ENCODE measurements at regions not wholly inside any gene's neighbourhood (a gene's known extent, or its start where the extent isn't known, plus 50 kb on each side); places are given as distances from the start of the nearest gene placed in this dataset.

GRCh38 chr1:80607064-80607463 lies 1193.7 kb upstream of the ADGRL2 start:
- DNase-seq, result no peak
- no peaks in the 10 kb centered on the region for H3K27me3 ChIP-seq
- H3K27ac ChIP-seq, result no peak overlapping the region
- no peaks in the 10 kb centered on the region for H3K36me3 ChIP-seq
- no peaks in the 10 kb centered on the region for H3K9me3 ChIP-seq
- no peaks in the 10 kb centered on the region for H3K4me1 ChIP-seq
- TF ChIP-seq EP300 (IDR thresholded peaks at IDR 0.05) (no peak), CTCF (IDR thresholded peaks at IDR 0.05) (no peak), POLR2AphosphoS5 (IDR thresholded peaks at IDR 0.05) (no peak), POLR2A (IDR thresholded peaks at IDR 0.05) (no peak)
- H3K4me3 ChIP-seq, result no peak overlapping the region
- intact Hi-C loops (cut with DNase I), result no loop called here

DNA sequence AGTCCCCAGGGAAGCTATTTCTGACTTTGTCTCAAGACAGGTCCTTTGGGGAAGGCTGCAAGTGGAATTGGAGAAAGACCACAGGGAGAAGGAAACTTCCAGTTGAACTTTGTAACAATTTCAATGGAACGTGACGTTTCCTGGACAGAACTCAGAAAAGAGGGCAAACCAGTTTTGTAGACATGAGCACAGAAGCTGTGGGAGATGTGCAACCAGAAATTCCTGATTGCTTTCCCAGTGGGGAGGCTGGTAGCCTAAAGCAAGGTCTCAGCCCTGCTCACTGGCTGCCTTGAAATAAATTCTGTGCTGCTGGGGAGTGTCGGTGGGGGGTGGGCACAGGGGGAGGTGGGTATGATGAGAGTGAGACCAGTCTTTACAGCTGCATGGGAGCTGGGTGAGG lies 1206.7 kb upstream of the ADGRL2 start:
- WGBS, 2 donors, result 56 to 75% methylated on average over 3 of the region's 3 CpGs
- no peak overlapping the region for H3K27ac ChIP-seq
- DNase-seq, result no peak
- TF ChIP-seq POLR2AphosphoS5 (IDR thresholded peaks at IDR 0.05) (no peak), POLR2A (IDR thresholded peaks at IDR 0.05) (no peak), EP300 (IDR thresholded peaks at IDR 0.05) (no peak), CTCF (IDR thresholded peaks at IDR 0.05) (no peak)
- intact Hi-C loops (cut with DNase I), result no loop called here
- no peaks in the 10 kb centered on the region for H3K4me1 ChIP-seq
- H3K27me3 ChIP-seq, result no peaks in the 10 kb centered on the region
- no peak overlapping the region for H3K4me3 ChIP-seq
- no peaks in the 10 kb centered on the region for H3K36me3 ChIP-seq
- peaks cover 0 to 14% (median 6%) of the 10 kb centered on the region in 4 donors for H3K9me3 ChIP-seq

DNA sequence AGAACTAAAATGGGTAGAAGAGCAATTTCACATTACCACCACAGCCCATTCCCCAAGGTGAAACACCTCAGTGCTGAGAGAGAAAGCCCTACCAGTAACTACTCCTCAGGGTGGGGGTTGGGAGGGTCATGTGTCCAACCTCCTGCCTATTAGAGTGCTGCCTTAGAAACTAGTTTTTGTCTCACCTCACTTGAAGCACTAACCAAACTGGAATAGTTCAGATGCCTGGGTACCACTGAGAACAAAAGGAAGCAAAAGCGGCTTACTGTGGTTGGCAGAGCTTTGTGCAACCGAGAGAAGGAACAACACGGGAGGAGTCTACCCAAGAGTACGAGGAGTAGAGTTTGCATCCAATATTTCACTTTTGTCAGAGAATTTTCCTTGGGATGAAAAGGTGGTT lies 1207.5 kb upstream of the ADGRL2 start:
- no peak overlapping the region for H3K4me3 ChIP-seq
- intact Hi-C loops (cut with DNase I), result no loop called here
- H3K27me3 ChIP-seq, result no peaks in the 10 kb centered on the region
- no peaks in the 10 kb centered on the region for H3K4me1 ChIP-seq
- H3K27ac ChIP-seq, result no peak overlapping the region
- DNase-seq, result no peak
- no peak for TF ChIP-seq POLR2AphosphoS5 (IDR thresholded peaks at IDR 0.05)
- no peak for TF ChIP-seq CTCF (IDR thresholded peaks at IDR 0.05)
- no peak for TF ChIP-seq POLR2A (IDR thresholded peaks at IDR 0.05)
- no peak for TF ChIP-seq EP300 (IDR thresholded peaks at IDR 0.05)
- WGBS, 2 donors, result 90 to 91% methylated on average over 4 of the region's 4 CpGs
- H3K9me3 ChIP-seq, result peaks cover 0 to 14% (median 6%) of the 10 kb centered on the region in 4 donors
- H3K36me3 ChIP-seq, result no peaks in the 10 kb centered on the region

- Histone ChIP-seq H3K27ac (no peak overlapping the region), H3K9me3 (no peaks in the 10 kb centered on the region), H3K4me1 (no peaks in the 10 kb centered on the region), H3K27me3 (no peaks in the 10 kb centered on the region), H3K4me3 (no peak overlapping the region), H3K36me3 (no peaks in the 10 kb centered on the region)
- intact Hi-C loops (cut with DNase I), result no loop called here
- TF ChIP-seq POLR2AphosphoS5 (IDR thresholded peaks at IDR 0.05), result no peak
- no peak for TF ChIP-seq CTCF (IDR thresholded peaks at IDR 0.05)
- TF ChIP-seq EP300 (IDR thresholded peaks at IDR 0.05), result no peak
- WGBS, 2 donors, result 75 to 85% methylated on average over 4 of the region's 4 CpGs
- no peak for DNase-seq
These were observed 1217.8 kb upstream of the ADGRL2 start for GRCh38 chr1:80582980-80583379.

GRCh38 chr1:80579055-80579454 lies 1221.7 kb upstream of the ADGRL2 start:
- Histone ChIP-seq H3K27me3 (no peaks in the 10 kb centered on the region), H3K9me3 (no peaks in the 10 kb centered on the region), H3K4me1 (no peaks in the 10 kb centered on the region), H3K4me3 (no peak overlapping the region), H3K36me3 (no peaks in the 10 kb centered on the region), H3K27ac (no peak overlapping the region)
- DNase-seq, result no peak
- WGBS, 2 donors, result 77 to 85% methylated on average over 1 of the region's 1 CpG
- TF ChIP-seq POLR2AphosphoS5 (IDR thresholded peaks at IDR 0.05) (no peak), CTCF (IDR thresholded peaks at IDR 0.05) (no peak)
- intact Hi-C loops (cut with DNase I), result no loop called here

All from sigmoid colon (tissue), 6 donors.